Aorta (tissue), 5 donors: ENCODE measurements at regions not wholly inside any gene's neighbourhood (a gene's known extent, or its start where the extent isn't known, plus 50 kb on each side); places are given as distances from the start of the nearest gene placed in this dataset.
A peak's percentile ranks its signal among the peaks of the same experiment; 100 is the strongest.

Experiments
- ATAC-seq: fragments of 200-7000 bp; cut with Tn5 transposase; one replicate; pipeline ENCODE4 v1.9.1; 2022; ENCODE audit warnings: moderate library complexity; ENCODE audit not compliant: low FRiP score
- DNase-seq, 2 donors: peaks; one replicate each; pipeline ENCODE4 v3.0.0-alpha.2; 2020
- H3K27ac ChIP-seq, 2 donors: one replicate each; pipeline ENCODE4 v1.5.1; 2013; ENCODE audit warnings: low read length in 2 of 2, mild to moderate bottlenecking in 2 of 2, moderate library complexity in 2 of 2, control low read depth in 1 of 2, inconsistent platforms in 1 of 2, low read depth in 1 of 2
- H3K27me3 ChIP-seq, 2 donors: one replicate each; pipeline ENCODE4 v1.6.1; 2013; ENCODE audit warnings: control low read depth in 1 of 2, low read length in 1 of 2, mild to moderate bottlenecking in 1 of 2, moderate library complexity in 1 of 2; ENCODE audit not compliant: insufficient read depth in 2 of 2, control insufficient read depth in 1 of 2
- H3K36me3 ChIP-seq, 2 donors: one replicate each; pipeline ENCODE4 v1.6.1; 2013; ENCODE audit warnings: control low read depth in 1 of 2, low read length in 1 of 2, mild to moderate bottlenecking in 1 of 2; ENCODE audit not compliant: insufficient read depth in 2 of 2, control insufficient read depth in 1 of 2
- H3K4me1 ChIP-seq, 2 donors: one replicate each; pipeline ENCODE4 v1.6.1; 2013; ENCODE audit warnings: low read length in 2 of 2, control low read depth in 1 of 2, mild to moderate bottlenecking in 1 of 2, moderate library complexity in 1 of 2; ENCODE audit not compliant: insufficient read depth in 2 of 2, control insufficient read depth in 1 of 2
- H3K4me3 ChIP-seq, 2 donors: one replicate each; pipeline ENCODE4 v1.5.1; 2013; ENCODE audit warnings: low read length in 2 of 2, control low read depth in 1 of 2, mild to moderate bottlenecking in 1 of 2
- H3K9me3 ChIP-seq: one replicate; pipeline ENCODE4 v1.6.1; 2013; ENCODE audit warnings: mild to moderate bottlenecking, low read length; ENCODE audit not compliant: control insufficient read depth
- WGBS, 2 donors: extraction: QIAGEN DNeasy Blood & Tissue Kit; methylation state at CpG; one replicate each; pipeline ENCODE4 v1.1.7; 2013; 5-methylcytosine and 5-hydroxymethylcytosine counted together
- intact Hi-C, 2 donors: fragments of 100-400 bp; cut with DNase I; formaldehyde crosslinking; loops; one replicate each; pipeline versions ENCODE4 v1.14.2 to v1.15.0; 2022
- donor health status: healthy with polysubstance abuse.
- donor health status: Bipolar disorder and iron deficiency.
- donor health status: DM: no; HTN: no; CAD: no.
- donor health status: DM: no; HTN: no; CAD: no.
- donor health status: DM: yes; HTN: yes; CAD: no.

- DNase-seq: no peak
- H3K36me3 ChIP-seq: no peaks in the 10 kb centered on the region
- ATAC-seq: no peak
- intact Hi-C loops: no loop called here
- no peak overlapping the region for H3K27ac ChIP-seq
- 80 to 82% methylated on average over 8 of the region's 8 CpGs for WGBS, 2 donors
- H3K9me3 ChIP-seq: no peaks in the 10 kb centered on the region
- H3K27me3 ChIP-seq: no peaks in the 10 kb centered on the region
- no peaks in the 10 kb centered on the region for H3K4me1 ChIP-seq
- no peak overlapping the region for H3K4me3 ChIP-seq
Observed at GRCh38 chr17:59469786-59470485, 95.5 kb upstream of the DHX40 start.

- intact Hi-C loops: no loop called here
- Histone ChIP-seq H3K9me3 (peaks cover under 1% of the 10 kb centered on the region), H3K27me3 (no peaks in the 10 kb centered on the region), H3K4me3 (no peak overlapping the region), H3K27ac (no peak overlapping the region), H3K4me1 (no peaks in the 10 kb centered on the region), H3K36me3 (no peaks in the 10 kb centered on the region)
- ATAC-seq (no peak), DNase-seq (no peak)
- WGBS, 2 donors: 93 to 95% methylated on average over 6 of the region's 6 CpGs
Observed at GRCh38 chr17:59470624-59471297, 94.6 kb upstream of the DHX40 start.

GRCh38 chr17:59476413-59476812, 89.0 kb upstream of the DHX40 start:
- ATAC-seq: no peak
- no peak overlapping the region for H3K4me3 ChIP-seq
- H3K36me3 ChIP-seq: peaks cover 0 to 2% of the 10 kb centered on the region in 2 donors
- no peaks in the 10 kb centered on the region for H3K4me1 ChIP-seq
- WGBS, 2 donors: 86 to 95% methylated on average over 5 of the region's 5 CpGs
- no peaks in the 10 kb centered on the region for H3K27me3 ChIP-seq
- DNase-seq: no peak
- intact Hi-C loops: no loop called here
- no peak overlapping the region for H3K27ac ChIP-seq
- H3K9me3 ChIP-seq: peaks cover 4% of the 10 kb centered on the region

GRCh38 chr17:59479141-59479540, 86.3 kb upstream of the DHX40 start:
- intact Hi-C loops: no loop called here
- ATAC-seq: no peak
- WGBS, 2 donors: 86 to 87% methylated on average over 2 of the region's 2 CpGs
- Histone ChIP-seq H3K27ac (no peak overlapping the region), H3K4me1 (no peaks in the 10 kb centered on the region), H3K9me3 (peaks cover 4% of the 10 kb centered on the region), H3K4me3 (no peak overlapping the region), H3K36me3 (peaks cover 0 to 2% of the 10 kb centered on the region in 2 donors), H3K27me3 (no peaks in the 10 kb centered on the region)
- no peak for DNase-seq

GRCh38 chr17:59483860-59484259, 81.5 kb upstream of the DHX40 start:
- Histone ChIP-seq H3K4me1 (peaks cover 0 to 2% of the 10 kb centered on the region in 2 donors), H3K36me3 (no peaks in the 10 kb centered on the region), H3K4me3 (no peak overlapping the region), H3K27ac (peak overlapping the region in 1 of 2 donors; percentile 57), H3K9me3 (no peaks in the 10 kb centered on the region), H3K27me3 (no peaks in the 10 kb centered on the region)
- DNase-seq: no peak
- no peak for ATAC-seq
- 40 to 42% methylated on average over 5 of the region's 5 CpGs for WGBS, 2 donors
- intact Hi-C loops: loop anchor here in 1 of 2 donors (5.0 kb wide), 1 partner anchor 42 kb away; no protein-coding TSS in a partner anchor

- Histone ChIP-seq H3K4me3 (no peak overlapping the region), H3K36me3 (no peaks in the 10 kb centered on the region), H3K4me1 (peaks cover 0 to 2% of the 10 kb centered on the region in 2 donors), H3K9me3 (no peaks in the 10 kb centered on the region), H3K27me3 (no peaks in the 10 kb centered on the region), H3K27ac (no peak overlapping the region)
- 3 to 5% methylated on average over 3 of the region's 3 CpGs for WGBS, 2 donors
- no peak for ATAC-seq
- no peak for DNase-seq
- intact Hi-C loops: no loop called here
Observed at GRCh38 chr17:59485015-59485414, 80.4 kb upstream of the DHX40 start.

GRCh38 chr17:59485946-59486345, 79.5 kb upstream of the DHX40 start:
- H3K4me3 ChIP-seq: no peak overlapping the region
- no peaks in the 10 kb centered on the region for H3K27me3 ChIP-seq
- no peak for ATAC-seq
- peaks cover 2% of the 10 kb centered on the region in 2 donors for H3K4me1 ChIP-seq
- no peak for DNase-seq
- no peak overlapping the region for H3K27ac ChIP-seq
- H3K36me3 ChIP-seq: no peaks in the 10 kb centered on the region
- H3K9me3 ChIP-seq: no peaks in the 10 kb centered on the region
- intact Hi-C loops: no loop called here

GRCh38 chr17:59487161-59487873, 78.1 kb upstream of the DHX40 start:
- 5 to 12% methylated on average over 7 of the region's 7 CpGs for WGBS, 2 donors
- intact Hi-C loops: no loop called here
- Histone ChIP-seq H3K27ac (peak overlapping the region in 1 of 2 donors; percentile 87), H3K4me1 (peaks cover 5 to 7% of the 10 kb centered on the region in 2 donors), H3K27me3 (no peaks in the 10 kb centered on the region), H3K36me3 (peaks cover 0 to 2% of the 10 kb centered on the region in 2 donors), H3K4me3 (peak overlapping the region; percentile 14 to 18), H3K9me3 (no peaks in the 10 kb centered on the region)
- DNase-seq: no peak
- no peak for ATAC-seq
